GM12865 (cell line): ENCODE measurements at regions not wholly inside any gene's neighbourhood (a gene's known extent, or its start where the extent isn't known, plus 50 kb on each side); places are given as distances from the start of the nearest gene placed in this dataset.

Source experiments
- DNase-seq: peaks from one replicate; pipeline ENCODE4 v3.0.0; 2010; ENCODE audit warnings: low read depth
- H3K4me3 ChIP-seq: 2 replicates; pipeline ENCODE4 v1.5.1; 2011; ENCODE audit warnings: mild to moderate bottlenecking, low read depth, low read length, control low read depth
- CTCF ChIP-seq: IDR thresholded peaks from 2 replicates; pipeline ENCODE4 v1.5.1; 2011; ENCODE audit warnings: low read length, control low read depth, low read depth, inconsistent platforms; ENCODE audit not compliant: insufficient read depth; ENCODE audit errors: missing control alignments

GRCh38 chr2:16256601-16257321 lies 316.4 kb downstream of the MYCN start:
- H3K4me3 ChIP-seq, result no peak overlapping the region
- no peak for DNase-seq
- no peak for TF ChIP-seq CTCF

- DNase-seq, result no peak
- H3K4me3 ChIP-seq, result no peak overlapping the region
- no peak for TF ChIP-seq CTCF
Observed at GRCh38 chr2:16255120-16255519, 314.8 kb downstream of the MYCN start.

- no peak for TF ChIP-seq CTCF
- H3K4me3 ChIP-seq, result no peak overlapping the region
Observed at GRCh38 chr2:16254356-16254965, 314.1 kb downstream of the MYCN start.

GRCh38 chr2:16253291-16253690 lies 312.9 kb downstream of the MYCN start:
- no peak for TF ChIP-seq CTCF
- H3K4me3 ChIP-seq, result no peak overlapping the region
- no peak for DNase-seq

More at GRCh38 chr2:16254356-16254965, 314.1 kb downstream of the MYCN start:
- no peak for DNase-seq

- TF ChIP-seq CTCF, result no peak
- DNase-seq, result no peak
- no peak overlapping the region for H3K4me3 ChIP-seq
Observed at GRCh38 chr2:16252891-16253290, 312.5 kb downstream of the MYCN start.

- H3K4me3 ChIP-seq, result no peak overlapping the region
- DNase-seq, result no peak
- no peak for TF ChIP-seq CTCF
Observed at GRCh38 chr2:16252251-16252650, 311.9 kb downstream of the MYCN start.
